ENCODE measurements at regions not wholly inside any gene's neighbourhood (a gene's known extent, or its start where the extent isn't known, plus 50 kb on each side); places are given as distances from the start of the nearest gene placed in this dataset.

DNA sequence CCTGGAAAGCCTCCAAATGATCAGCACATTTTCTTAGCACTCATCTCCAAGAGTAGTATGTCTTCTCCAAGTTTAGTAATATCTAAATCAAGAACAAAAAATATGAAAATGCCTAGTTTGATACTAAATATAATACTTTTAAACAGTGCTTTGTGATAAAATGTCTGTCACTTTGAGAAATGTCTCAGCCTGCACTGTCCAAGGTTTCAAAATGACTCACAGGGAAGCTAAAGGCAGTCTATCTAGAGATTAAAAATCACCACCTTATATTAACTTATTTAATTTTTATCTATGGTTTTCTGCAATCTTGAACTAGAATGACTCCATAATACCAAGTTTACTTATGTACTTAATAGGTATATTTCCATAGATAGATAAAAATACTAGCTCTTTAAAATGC lies 633.0 kb upstream of the C9orf72 start:
- no peak for DNase-seq (ENCODE audit: low spot score)

DNA sequence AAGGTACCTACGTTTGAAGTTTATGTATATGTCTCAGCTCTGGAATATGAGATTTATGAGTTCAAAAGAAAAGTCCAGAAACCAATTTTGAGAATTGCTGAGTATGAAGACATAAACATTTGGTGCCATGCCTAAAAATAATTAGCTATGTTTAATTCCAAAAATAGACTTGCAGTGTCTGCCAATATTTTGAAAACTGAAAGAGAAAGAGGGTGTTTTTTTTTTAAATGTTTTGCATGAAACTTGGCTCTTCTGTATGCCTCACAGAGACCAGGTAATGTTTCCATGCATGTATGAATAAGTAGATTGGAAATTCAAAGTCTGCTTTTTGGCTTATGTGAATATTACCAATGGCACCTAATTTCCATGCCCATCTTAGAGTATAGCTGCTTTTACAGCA lies 634.4 kb upstream of the C9orf72 start:
- no peak for DNase-seq (ENCODE audit: low spot score)

DNA sequence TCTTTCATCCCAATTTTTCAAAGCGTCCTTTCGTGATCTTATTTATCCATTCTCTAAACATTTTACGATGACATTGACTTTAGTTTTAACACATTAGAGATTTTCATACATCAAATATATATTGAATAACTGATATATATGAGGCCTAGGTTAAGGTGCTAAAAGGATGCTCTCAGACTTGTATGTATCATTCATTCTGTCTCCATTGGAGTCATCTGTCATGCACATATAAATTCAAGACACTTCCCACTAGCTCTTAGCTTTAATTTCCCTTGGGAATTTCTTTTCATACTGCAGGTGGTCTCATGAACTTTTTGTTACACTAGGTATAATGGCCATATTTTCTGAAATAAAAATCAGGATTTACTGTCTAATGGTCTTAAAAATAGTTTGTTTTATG lies 635.8 kb upstream of the C9orf72 start:
- DNase-seq (ENCODE audit: low spot score), result no peak

DNA sequence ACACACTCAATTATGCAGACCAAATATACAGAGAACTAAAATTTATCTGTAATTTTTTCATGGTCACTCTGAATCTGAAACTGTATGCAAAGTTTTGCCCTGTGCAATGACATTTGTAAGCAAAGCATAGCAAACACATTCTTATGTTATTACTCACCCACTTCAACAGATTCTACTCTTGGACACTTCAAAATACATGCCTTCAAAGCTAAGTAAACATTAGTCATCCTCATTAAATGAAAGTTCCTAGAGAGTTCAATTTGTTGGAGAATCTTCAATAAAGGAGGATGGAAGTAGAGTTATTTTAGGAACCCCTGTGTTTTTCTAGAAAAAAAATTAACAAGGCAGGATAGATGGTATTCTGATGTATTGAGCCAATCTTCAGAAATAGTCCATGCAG lies 639.7 kb upstream of the C9orf72 start:
- DNase-seq (ENCODE audit: low spot score), result peak; percentile 50

DNA sequence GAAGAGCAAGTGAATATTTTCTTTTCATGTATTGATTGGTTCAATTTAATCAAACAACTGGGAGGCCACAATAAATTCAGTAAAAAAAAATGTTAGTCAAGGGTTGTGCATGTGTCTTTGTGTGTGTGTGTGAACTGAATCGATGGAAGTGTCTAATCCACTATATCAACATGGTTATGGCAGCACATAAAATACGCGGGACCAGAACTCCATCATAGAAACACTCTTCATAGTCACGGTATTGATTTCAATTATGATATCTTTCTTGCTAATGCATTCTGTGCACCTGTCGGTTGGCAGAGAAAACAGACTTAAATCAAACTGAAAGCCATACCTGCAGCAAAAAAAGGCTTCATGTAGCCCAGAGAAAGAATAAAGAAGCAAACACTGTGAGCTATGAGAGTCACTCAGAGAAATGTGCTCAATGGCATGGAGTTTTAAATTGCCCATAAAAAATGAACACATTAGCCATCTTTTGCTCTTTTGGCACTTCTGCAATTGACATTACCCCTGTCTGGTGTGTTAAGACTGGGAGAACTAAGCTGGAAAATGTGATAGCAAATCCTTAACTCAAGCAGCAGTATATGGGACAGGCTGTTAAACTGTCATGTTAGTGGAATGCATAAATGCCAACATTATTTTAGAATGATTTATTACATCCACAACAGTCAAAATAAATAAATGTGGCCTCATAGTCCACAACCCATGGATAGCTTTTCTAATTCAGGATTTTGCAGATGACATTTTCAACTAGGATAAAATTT lies 642.4 kb upstream of the C9orf72 start:
- DNase-seq (ENCODE audit: low spot score), result no peak

DNA sequence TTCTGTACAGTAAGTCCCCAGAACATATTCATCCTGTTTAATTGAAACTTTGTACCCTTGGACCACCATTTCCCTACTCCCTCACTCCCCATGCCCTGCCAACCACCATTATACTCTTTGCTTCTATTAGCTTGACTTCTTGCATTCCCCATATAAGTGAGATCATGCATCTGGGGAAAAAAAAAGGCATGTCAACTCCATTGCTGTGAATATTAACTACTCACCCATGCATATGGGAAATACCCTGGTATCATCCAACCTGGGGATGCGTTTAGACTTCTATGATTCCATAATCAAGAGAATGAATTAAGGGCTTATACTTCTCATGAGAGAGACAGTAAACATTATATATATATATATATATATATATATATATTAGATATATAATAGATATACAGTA lies 659.4 kb upstream of the C9orf72 start:
- DNase-seq (ENCODE audit: low spot score), result no peak

DNA sequence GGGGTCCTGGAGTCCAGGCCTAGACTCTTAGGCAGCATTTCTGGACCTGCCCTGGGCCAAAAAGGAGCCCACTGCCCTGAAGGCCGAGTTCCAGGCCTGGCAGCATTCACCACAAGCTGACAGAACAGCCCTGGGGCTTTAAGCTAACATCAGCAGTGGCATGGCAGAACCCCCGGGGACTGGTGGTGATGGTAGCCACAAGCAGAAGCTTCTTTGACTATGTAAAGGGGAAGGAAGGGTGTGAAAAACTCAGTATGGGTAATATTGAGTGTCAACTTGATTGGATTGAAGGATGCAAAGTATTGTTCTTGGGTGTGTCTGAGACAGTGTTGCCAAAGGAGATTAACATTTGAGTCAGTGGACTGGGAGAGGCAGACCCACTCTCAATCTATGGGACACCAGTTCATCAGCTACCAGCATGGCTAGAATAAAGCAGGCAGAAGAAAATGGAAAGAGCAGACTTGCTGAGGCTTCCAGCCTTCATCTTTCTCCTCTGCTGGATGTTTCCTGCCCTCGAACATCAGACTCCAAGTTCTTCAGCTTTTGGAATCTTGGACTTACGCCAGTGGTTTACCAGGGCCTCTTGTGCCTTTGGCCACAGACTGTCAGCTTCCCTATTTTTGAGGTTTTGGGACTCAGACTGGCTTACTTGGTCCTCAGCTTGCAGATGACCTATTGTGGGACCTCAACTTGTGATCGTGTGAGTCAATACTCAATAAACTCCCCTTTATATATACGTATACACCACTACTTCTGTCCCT lies 661.0 kb upstream of the C9orf72 start:
- DNase-seq (ENCODE audit: low spot score), result no peak

DNA sequence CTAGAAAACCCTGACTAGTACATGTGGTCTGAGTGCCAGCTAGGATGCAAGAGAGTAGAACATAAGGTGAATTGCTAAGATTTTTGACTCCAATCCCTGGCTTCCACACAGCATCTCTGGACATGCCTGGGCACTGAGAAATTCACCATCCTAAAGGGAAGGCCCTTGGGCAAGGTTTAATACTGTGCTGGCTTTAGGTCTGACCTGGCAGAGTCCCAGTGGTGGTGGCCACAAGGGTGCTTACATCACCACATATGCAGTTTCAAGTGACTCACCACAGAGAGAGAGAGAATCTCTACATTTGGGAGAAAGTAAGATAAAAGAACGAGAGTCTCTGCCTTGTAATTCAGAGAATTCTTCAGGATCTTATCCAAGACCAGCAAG lies 661.6 kb upstream of the C9orf72 start:
- no peak for DNase-seq (ENCODE audit: low spot score)

DNA sequence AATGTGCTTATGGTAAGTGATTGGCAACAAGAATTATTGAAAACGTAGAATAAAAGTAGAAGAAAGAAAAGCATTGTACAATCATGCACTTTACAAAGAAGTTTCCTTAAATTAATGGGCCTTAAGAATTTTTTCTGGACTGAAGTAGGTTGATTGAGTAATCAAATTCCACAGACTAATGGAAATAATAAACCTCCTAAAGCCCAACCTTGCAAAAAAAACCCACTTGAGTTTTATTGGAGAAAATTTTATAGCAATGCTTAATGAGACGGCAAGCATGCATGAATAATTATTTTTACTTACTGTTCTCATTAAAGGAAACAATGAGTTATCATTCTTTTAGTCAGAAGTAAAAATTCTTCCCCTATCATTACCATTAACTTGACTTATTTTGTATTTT lies 676.1 kb upstream of the C9orf72 start:
- DNase-seq (ENCODE audit: low spot score), result no peak

DNA sequence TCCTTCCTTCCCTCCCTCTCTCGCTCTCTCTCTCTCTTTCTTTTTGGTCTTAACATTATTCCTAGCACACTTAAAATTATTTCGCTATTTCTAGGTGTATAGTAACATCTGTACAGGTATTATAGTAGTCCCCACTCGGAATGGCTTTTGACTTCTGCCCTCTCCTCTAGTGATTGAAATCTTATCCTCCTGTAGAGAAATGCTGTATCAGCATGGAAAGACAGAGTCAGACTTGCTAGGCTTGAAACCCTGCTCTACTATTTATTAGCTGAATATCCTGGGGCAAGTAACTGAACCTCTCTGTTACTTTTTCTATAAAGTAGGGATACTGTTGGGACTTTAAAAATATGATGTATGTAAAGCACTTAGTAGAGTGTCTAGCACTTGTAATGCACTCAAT lies 681.9 kb upstream of the C9orf72 start:
- no peak for DNase-seq (ENCODE audit: low spot score)

DNA sequence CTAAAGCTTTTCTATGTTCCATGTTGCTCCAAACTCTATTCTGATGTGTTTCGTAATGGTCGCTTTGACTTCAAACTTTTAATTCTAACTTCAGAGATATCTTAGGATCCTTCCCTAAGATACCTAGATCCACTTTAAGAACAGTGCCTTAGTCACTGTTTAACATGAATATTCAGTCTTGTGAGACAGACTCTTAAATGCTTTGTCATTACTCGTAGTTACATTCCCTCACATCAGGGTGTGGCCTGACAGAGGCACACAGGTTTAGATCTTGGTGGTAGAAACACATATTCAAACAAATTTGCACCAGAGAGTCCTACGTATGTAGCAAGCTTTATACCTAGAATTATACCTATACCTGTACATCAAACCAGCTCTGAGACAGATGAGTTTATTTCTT lies 687.0 kb upstream of the C9orf72 start:
- DNase-seq (ENCODE audit: low spot score), result no peak

DNA sequence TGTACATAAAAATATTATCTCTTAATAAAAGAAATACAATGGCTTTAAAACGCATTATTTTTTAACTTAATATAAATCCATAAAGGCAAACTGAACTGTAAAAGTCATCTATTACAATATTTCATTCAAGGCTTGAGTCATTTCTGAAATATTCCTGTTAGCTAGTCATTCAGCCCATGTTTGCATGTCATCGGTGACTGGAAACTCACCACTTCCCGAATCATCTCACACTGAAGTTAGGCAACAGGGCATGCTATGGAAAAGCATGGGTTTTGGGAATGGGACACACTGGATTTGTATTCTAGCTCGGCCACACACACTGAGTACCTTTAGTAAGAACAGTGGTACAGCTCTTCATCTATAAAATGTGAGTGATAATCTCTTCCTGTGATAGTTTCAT lies 691.1 kb upstream of the C9orf72 start:
- DNase-seq (ENCODE audit: low spot score), result peak; percentile 4

DNA sequence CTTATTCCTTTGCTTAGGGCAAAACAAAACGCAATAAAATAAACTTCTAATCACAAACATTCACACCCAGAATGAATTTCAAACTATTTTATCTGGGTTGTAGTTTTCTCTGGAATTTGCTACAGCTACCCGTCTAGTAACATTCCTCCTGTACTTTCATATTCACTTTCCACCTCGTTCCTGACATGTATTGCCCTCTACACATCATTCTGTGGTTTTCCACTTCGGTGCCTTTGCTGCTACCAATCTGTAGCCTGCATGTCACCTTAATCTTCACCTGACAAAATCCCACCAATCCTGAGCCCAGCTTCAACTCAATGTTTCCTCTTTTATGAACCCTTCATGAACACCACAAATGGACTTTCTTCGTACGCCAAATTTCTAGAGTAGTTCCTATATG lies 694.1 kb upstream of the C9orf72 start:
- no peak for DNase-seq (ENCODE audit: low spot score)

DNA sequence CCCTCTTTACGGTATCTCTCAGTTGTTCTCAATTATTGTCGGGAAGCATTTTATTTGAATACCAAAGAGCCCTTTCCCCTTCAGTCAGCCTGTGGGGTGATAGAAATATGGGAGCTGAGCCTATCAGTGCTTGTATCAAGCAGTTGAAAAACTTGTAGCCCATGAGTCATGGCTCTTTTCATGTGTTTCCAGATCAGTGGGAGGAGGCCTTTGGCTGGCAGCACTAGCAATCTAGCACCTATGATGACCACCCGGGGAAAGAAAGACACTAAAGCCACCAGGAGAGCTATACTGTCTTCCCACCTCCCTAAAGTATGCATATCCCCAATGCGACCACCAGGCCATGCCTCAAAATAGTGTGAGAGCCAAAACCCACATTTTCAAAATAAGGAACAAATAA lies 696.9 kb upstream of the C9orf72 start:
- DNase-seq (ENCODE audit: low spot score), result no peak

DNA sequence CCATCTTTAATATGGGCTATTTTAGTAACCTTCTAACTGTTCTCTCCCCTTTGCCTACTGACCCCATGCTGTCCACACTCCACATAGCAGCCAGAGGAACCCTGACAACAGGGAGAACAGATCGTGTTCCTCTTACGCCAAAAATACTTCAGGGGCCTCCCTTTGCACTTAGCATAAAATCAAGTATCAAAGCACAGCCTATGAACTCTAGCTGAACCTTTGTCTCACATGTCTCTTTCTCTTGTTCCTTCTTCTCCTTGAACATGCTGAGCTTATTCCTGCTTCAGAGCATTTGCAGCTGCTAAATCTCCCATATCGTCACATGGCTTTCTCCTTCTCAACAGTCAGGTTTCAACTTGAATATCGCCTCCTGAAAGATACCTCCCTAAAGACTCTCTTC lies 698.8 kb upstream of the C9orf72 start:
- no peak for DNase-seq (ENCODE audit: low spot score)

DNA sequence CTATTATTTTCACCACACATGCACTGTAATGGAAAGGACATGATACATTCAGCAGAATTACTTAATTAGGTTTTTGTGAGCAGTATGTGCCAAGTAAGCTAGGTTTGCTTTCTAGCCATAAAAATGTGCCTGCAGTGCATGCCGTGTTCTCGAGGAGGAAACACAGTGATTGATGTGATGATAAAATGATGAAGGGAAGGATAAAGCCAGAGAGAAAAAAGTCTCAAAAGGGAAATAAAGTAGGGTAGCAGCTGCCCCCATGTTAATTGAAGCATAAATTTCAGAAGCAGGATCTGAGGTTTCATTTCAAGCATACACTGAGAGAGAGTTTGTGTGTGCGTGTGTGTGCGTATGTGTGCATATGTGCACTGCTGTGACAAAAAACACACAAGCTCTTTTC lies 714.2 kb upstream of the C9orf72 start:
- DNase-seq (ENCODE audit: low spot score), result no peak

DNA sequence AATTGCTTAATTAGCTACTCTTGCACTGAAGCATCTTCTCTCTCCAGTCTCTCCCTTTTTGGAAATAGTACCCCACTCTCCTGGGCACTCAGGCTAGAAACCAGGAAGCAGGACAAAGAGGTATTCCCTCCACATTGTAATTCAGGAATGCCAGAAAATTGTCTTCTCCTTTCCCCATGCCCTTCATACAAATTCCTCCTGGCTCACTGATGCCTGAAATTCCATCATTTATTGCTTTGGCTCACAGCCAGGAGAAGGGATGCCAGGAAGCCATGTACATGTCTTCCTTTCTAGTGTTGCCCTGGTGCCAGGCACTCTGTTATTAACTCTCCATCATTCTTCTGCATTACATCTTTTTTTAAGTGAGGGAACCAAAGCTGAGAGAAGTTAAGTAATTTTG lies 716.5 kb upstream of the C9orf72 start:
- DNase-seq (ENCODE audit: low spot score), result no peak

DNA sequence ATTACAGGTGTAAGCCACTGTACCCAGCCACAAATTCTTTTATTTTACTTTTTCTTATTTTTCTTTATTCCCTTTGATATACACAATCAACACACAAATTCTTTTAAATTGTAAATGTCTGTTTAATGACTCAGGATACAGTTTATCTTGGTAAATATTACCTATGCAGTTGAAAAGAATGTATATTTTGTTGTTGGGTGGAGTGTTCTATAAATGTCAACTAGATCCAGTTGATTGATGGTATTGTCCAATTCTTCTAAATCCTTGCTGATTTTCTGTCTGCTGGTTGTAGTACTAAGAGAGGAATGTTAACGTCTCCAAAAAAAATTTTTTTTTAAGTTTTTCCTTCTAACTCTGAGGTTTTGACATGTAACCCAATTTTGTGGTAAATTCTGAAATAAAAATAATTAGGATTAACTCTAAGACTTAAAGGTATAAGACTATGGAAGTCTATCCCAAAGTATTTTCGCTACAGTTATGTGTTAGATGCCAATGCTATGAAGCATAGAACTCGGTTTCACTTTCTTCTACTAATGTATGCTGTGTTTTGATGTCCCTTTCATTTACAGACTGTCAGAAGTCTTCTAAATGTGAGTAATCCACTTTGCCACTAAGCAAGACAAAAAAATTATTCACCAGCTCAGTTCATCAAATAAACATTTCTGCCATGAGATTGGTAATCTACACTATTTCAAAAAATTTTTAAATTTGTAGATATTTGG lies 720.2 kb upstream of the C9orf72 start:
- no peak for DNase-seq (ENCODE audit: low spot score)

DNA sequence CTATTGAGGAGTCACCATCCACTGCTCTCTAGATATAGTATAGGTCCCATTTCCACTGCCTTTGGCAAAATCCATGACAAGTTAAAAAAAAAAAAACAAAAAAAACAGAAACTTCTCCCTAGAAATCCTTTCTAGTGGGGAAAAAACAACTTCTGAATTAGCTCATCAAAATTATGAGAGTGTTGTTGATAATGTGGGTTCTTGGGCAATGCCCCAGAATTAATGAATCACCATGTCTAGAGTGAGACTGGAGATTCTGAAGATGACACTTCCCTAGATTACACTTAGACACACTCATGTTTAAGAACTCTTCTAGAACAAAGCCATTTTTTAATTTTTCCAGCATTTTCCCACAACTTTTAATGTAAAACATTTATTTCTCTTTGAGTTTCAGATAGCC lies 728.0 kb upstream of the C9orf72 start:
- DNase-seq (ENCODE audit: low spot score), result peak; percentile 1

DNA sequence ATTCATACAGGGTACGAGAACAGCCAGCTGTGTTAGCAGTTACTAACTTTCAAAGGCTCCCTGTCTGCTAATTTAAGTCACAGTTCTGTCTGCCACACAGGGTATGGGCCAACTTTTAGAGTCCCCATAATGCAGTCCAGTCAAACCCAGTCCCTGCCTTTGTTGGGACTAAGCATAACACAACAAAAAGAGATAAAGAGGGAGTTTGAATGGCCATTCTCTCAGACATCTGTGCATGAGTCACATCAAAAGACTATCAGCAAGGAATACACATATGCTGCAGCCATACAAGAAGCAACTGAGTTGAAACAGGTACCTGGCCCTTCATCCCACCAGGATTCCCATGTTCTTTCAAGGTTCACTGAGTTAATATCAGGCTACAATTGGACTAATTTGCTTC lies 744.5 kb upstream of the C9orf72 start:
- DNase-seq (ENCODE audit: low spot score), result no peak

DNA sequence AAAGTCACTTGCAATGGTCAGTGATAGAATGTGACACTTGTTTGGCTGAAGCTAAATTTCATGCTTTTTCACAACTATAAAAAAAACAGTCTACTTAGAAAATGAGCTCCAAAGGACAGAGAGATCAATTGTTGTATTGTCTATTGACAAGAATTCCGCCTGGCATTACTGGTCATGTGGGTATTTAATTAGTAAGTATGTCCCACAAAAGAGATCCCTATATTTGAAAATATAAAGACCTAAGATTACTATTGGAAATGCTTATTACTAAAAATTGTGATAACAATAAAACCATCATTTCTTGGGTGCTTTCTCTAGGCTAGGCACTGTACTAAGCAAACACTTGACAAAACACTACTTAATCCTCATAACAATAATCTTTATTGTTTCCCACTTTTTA lies 745.2 kb upstream of the C9orf72 start:
- no peak for DNase-seq (ENCODE audit: low spot score)

DNA sequence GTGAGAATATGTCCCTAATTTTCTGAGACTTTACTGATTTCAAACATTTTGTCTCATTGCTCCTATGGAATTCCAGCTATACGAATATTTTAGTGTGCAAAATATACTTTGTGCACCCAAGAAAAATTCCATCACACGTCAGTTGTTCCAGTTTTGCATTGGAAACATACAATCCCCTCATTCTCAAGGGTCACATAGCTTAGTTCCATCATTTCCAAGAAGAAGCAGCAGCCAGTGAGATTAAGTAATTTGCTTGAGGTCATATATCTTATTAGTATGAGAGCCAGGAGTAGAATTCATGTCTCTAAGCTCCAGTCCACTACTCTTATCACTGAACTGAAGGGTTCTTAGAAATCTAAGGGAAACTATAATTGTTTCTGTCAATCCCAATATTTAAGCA lies 746.7 kb upstream of the C9orf72 start:
- no peak for DNase-seq (ENCODE audit: low spot score)

DNA sequence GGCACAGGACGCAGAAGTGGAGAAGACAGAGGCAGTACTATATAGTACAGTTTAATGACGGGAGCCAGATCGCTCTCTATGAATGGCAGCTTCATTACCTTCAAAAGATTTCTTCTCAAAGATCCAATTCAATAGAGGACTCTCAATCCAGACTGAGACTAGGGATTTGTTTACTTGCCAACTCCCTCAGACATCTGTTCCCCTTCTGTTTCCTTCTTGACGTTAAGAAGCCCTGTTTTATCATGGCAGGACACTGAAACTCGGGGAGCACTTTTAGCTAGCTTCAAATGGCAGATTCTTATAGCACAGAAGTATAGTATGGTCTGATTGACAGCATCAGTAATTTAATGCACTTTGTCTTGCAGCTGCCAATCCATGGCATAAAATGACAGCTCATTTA lies 747.3 kb upstream of the C9orf72 start:
- no peak for DNase-seq (ENCODE audit: low spot score)

Measured in AG08396 (cell line).